Stomach (tissue), 4 donors: ENCODE measurements at regions not wholly inside any gene's neighbourhood (a gene's known extent, or its start where the extent isn't known, plus 50 kb on each side); places are given as distances from the start of the nearest gene placed in this dataset.

Experiments
- EP300 ChIP-seq: sonication (generic); formaldehyde crosslinking; IDR thresholded peaks from one replicate; pipeline ENCODE4 v1.6.1; 2017; ENCODE audit warnings: antibody characterized with exemption
- POLR2A ChIP-seq, 4 donors: fragments of 450-650 bp; IDR thresholded peaks; one replicate each; pipeline ENCODE4 v1.6.1; 2016; ENCODE audit warnings: antibody characterized with exemption in 4 of 4, control low read depth in 2 of 4, mild to moderate bottlenecking in 1 of 4, moderate library complexity in 1 of 4
- POLR2AphosphoS5 ChIP-seq, 3 donors: sonication (generic); formaldehyde crosslinking; IDR thresholded peaks; one replicate each; pipeline ENCODE4 v1.6.1; 2016; ENCODE audit warnings: antibody characterized with exemption in 3 of 3
- TF ChIP-seq, protein P1 (sequence below), 7 experiments: fragments of 450-650 bp in 4 of 7; fragments of 200-600 bp in 3 of 7; sonication (generic) in 3 of 7; IDR thresholded peaks; one replicate each; pipeline ENCODE4 v1.5.1; 2016 to 2019; ENCODE audit warnings: antibody characterized with exemption in 7 of 7, control low read depth in 2 of 7, mild to moderate bottlenecking in 1 of 7

DNA sequence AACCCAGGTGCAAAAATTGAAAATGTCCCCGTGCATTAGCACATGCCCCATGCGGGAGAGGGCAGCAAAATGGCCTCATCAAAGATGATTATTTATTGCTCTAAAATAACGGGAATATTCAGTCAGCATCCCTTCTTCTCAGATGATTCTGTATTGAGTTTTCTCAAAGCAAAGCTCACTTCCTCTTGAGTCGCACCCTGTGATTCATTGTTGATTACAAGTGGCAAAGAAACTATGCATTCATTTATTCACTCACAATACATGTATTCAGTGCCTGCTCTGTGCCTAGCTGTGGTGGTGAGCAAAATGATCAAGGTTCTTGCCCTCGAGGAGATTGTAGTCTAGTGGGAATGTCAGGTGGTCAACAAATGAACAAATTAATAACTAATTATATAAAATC, 226.0 kb upstream of the KAZN start:
- no peak for TF ChIP-seq POLR2A (IDR thresholded peaks at IDR 0.05)
- TF ChIP-seq, protein P1, sequence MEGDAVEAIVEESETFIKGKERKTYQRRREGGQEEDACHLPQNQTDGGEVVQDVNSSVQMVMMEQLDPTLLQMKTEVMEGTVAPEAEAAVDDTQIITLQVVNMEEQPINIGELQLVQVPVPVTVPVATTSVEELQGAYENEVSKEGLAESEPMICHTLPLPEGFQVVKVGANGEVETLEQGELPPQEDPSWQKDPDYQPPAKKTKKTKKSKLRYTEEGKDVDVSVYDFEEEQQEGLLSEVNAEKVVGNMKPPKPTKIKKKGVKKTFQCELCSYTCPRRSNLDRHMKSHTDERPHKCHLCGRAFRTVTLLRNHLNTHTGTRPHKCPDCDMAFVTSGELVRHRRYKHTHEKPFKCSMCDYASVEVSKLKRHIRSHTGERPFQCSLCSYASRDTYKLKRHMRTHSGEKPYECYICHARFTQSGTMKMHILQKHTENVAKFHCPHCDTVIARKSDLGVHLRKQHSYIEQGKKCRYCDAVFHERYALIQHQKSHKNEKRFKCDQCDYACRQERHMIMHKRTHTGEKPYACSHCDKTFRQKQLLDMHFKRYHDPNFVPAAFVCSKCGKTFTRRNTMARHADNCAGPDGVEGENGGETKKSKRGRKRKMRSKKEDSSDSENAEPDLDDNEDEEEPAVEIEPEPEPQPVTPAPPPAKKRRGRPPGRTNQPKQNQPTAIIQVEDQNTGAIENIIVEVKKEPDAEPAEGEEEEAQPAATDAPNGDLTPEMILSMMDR (IDR thresholded peaks at IDR 0.05) = no peak
- no peak for TF ChIP-seq EP300
- no peak for TF ChIP-seq POLR2AphosphoS5 (IDR thresholded peaks at IDR 0.05)
